Ramos (cell line): ENCODE measurements at regions not wholly inside any gene's neighbourhood (a gene's known extent, or its start where the extent isn't known, plus 50 kb on each side); places are given as distances from the start of the nearest gene placed in this dataset.

Source experiments
- in situ Hi-C: fragments of 300-500 bp; cut with MboI; formaldehyde crosslinking; loops from one replicate; pipeline ENCODE4 v1.14.3; 2022; ENCODE audit warnings: low sequenced_read_pairs; ENCODE audit not compliant: unreplicated experiment

- in situ Hi-C loops = no loop called here
Measured at GRCh38 chr18:38899252-38899651, 1333.7 kb upstream of the CELF4 start.

- in situ Hi-C loops = no loop called here
Measured at GRCh38 chr18:38898167-38898566, 1332.6 kb upstream of the CELF4 start.

- in situ Hi-C loops = no loop called here
Measured at GRCh38 chr18:38895560-38895959, 1330.0 kb upstream of the CELF4 start.

- in situ Hi-C loops = no loop called here
Measured at GRCh38 chr18:38887671-38888020, 1322.0 kb upstream of the CELF4 start.

- in situ Hi-C loops = no loop called here
Measured at GRCh38 chr18:38886861-38887670, 1321.5 kb upstream of the CELF4 start.

- in situ Hi-C loops = no loop called here
Measured at GRCh38 chr18:38886235-38886634, 1320.6 kb upstream of the CELF4 start.

- in situ Hi-C loops = loop anchor here (5.0 kb wide), 1 partner anchor 48 kb away; no protein-coding TSS in a partner anchor
Measured at GRCh38 chr18:38884050-38884449, 1318.5 kb upstream of the CELF4 start.

GRCh38 chr18:38883111-38883510 is 1317.5 kb upstream of the CELF4 start:
- in situ Hi-C loops = loop anchor here (5.0 kb wide), 1 partner anchor 49 kb away; no protein-coding TSS in a partner anchor

GRCh38 chr18:38879871-38880270 is 1314.3 kb upstream of the CELF4 start:
- in situ Hi-C loops = loop anchor here (5.0 kb wide), 1 partner anchor 52 kb away; no protein-coding TSS in a partner anchor

GRCh38 chr18:38872342-38872741 is 1306.7 kb upstream of the CELF4 start:
- in situ Hi-C loops = no loop called here

GRCh38 chr18:38868757-38869156 is 1303.2 kb upstream of the CELF4 start:
- in situ Hi-C loops = no loop called here

- in situ Hi-C loops = no loop called here
Measured at GRCh38 chr18:38867680-38868079, 1302.1 kb upstream of the CELF4 start.

- in situ Hi-C loops = no loop called here
Measured at GRCh38 chr18:38851526-38851925, 1285.9 kb upstream of the CELF4 start.

GRCh38 chr18:38847326-38847725 is 1281.7 kb upstream of the CELF4 start:
- in situ Hi-C loops = no loop called here

- in situ Hi-C loops = no loop called here
Measured at GRCh38 chr18:38843291-38843690, 1277.7 kb upstream of the CELF4 start.

- in situ Hi-C loops = no loop called here
Measured at GRCh38 chr18:38826247-38826646, 1260.6 kb upstream of the CELF4 start.

GRCh38 chr18:38811209-38811608 is 1245.6 kb upstream of the CELF4 start:
- in situ Hi-C loops = no loop called here

GRCh38 chr18:38810789-38811188 is 1245.2 kb upstream of the CELF4 start:
- in situ Hi-C loops = no loop called here

- in situ Hi-C loops = no loop called here
Measured at GRCh38 chr18:38807915-38808314, 1242.3 kb upstream of the CELF4 start.

GRCh38 chr18:38805256-38805655 is 1239.7 kb upstream of the CELF4 start:
- in situ Hi-C loops = no loop called here

GRCh38 chr18:38801640-38802039 is 1236.0 kb upstream of the CELF4 start:
- in situ Hi-C loops = no loop called here

- in situ Hi-C loops = no loop called here
Measured at GRCh38 chr18:38796762-38797161, 1231.2 kb upstream of the CELF4 start.
